Keratinocyte (primary cell): ENCODE measurements at regions not wholly inside any gene's neighbourhood (a gene's known extent, or its start where the extent isn't known, plus 50 kb on each side); places are given as distances from the start of the nearest gene placed in this dataset.

Experiments
- DNase-seq: peaks from one replicate; pipeline ENCODE4 v3.0.0-alpha.2; 2011; ENCODE audit warnings: low read depth, missing footprints, low spot score
- FAIRE-seq: peaks from 2 replicates; lab custom pipeline; 2011; peaks lifted over from hg19 to GRCh38; lab: Jason Lieb, UNC
- H2AFZ ChIP-seq: 2 replicates; pipeline ENCODE4 v1.6.0; 2012; ENCODE audit warnings: low read length, control low read depth, inconsistent platforms; ENCODE audit not compliant: control insufficient read depth
- H3K27ac ChIP-seq: 2 replicates; pipeline ENCODE4 v1.5.1; 2011; ENCODE audit warnings: low read length; ENCODE audit not compliant: control insufficient read depth, insufficient read depth
- H3K27me3 ChIP-seq: 3 replicates; pipeline ENCODE4 v1.6.0; 2011; ENCODE audit warnings: low read length; ENCODE audit not compliant: control insufficient read depth, insufficient read depth; ENCODE audit errors: extremely low read depth
- H3K36me3 ChIP-seq, 2 experiments: 2 replicates in 1 of 2; 3 replicates in 1 of 2; pipeline ENCODE4 v1.5.1; 2011; ENCODE audit warnings: low read length in 2 of 2, mild to moderate bottlenecking in 1 of 2; ENCODE audit not compliant: control insufficient read depth in 2 of 2, insufficient read depth in 2 of 2; ENCODE audit errors: extremely low read depth in 1 of 2
- H3K4me1 ChIP-seq: 3 replicates; pipeline ENCODE4 v1.5.1; 2011; ENCODE audit warnings: low read length; ENCODE audit not compliant: control insufficient read depth, insufficient read depth; ENCODE audit errors: extremely low read depth
- H3K4me2 ChIP-seq: 3 replicates; pipeline ENCODE4 v1.6.0; 2011; ENCODE audit warnings: low read depth, low read length; ENCODE audit not compliant: control insufficient read depth, insufficient read depth; ENCODE audit errors: extremely low read depth
- H3K4me3 ChIP-seq, 3 experiments: fragments of 200-600 bp in 1 of 3; sonication (generic) in 1 of 3; 2 replicates in 2 of 3; 3 replicates in 1 of 3; pipeline ENCODE4 v1.5.1; 2011 to 2016; ENCODE audit warnings: low read length in 3 of 3, mild to moderate bottlenecking in 3 of 3, control low read depth in 2 of 3, inconsistent platforms in 1 of 3, low read depth in 1 of 3, mixed read lengths in 1 of 3, mixed run types in 1 of 3, moderate library complexity in 1 of 3; ENCODE audit not compliant: control insufficient read depth in 2 of 3, insufficient read depth in 2 of 3; ENCODE audit errors: extremely low read depth in 1 of 3
- H3K79me2 ChIP-seq: 2 replicates; pipeline ENCODE4 v1.6.0; 2012; ENCODE audit warnings: low read length; ENCODE audit not compliant: control insufficient read depth, insufficient read depth
- H3K9ac ChIP-seq: 3 replicates; pipeline ENCODE4 v1.6.0; 2011; ENCODE audit warnings: low read length; ENCODE audit not compliant: control insufficient read depth, insufficient read depth; ENCODE audit errors: extremely low read depth
- H3K9me1 ChIP-seq: 3 replicates; pipeline ENCODE4 v1.6.0; 2011; ENCODE audit warnings: low read length; ENCODE audit not compliant: control insufficient read depth, insufficient read depth; ENCODE audit errors: extremely low read depth
- H3K9me3 ChIP-seq: 2 replicates; pipeline ENCODE4 v1.5.1; 2012; ENCODE audit warnings: low read depth, low read length; ENCODE audit not compliant: control insufficient read depth
- H4K20me1 ChIP-seq: 3 replicates; pipeline ENCODE4 v1.6.0; 2011; ENCODE audit warnings: low read length; ENCODE audit not compliant: control insufficient read depth, insufficient read depth; ENCODE audit errors: extremely low read depth
- EZH2 ChIP-seq: IDR thresholded peaks from one replicate; pipeline ENCODE4 v1.6.1; 2012; ENCODE audit warnings: inconsistent platforms, mild to moderate bottlenecking, low read length, moderate library complexity
- dilution Hi-C: fragments of 300-500 bp; cut with MboI; formaldehyde crosslinking; loops from one replicate; pipeline ENCODE4 v1.7.0; 2020; ENCODE audit warnings: low sequenced_read_pairs; ENCODE audit not compliant: extremely low pct_ligation_motif_present
- TF ChIP-seq, protein P1 (sequence below), 3 experiments: IDR thresholded peaks in 1 of 3; conservative IDR thresholded peaks in 1 of 3; optimal IDR thresholded peaks in 1 of 3; 2 replicates in 2 of 3; 3 replicates in 1 of 3; pipeline versions ENCODE3 to v1.5.1; 2011; ENCODE audit warnings: low read length in 3 of 3, mild to moderate bottlenecking in 3 of 3, moderate library complexity in 2 of 3, control low read depth in 1 of 3, inconsistent platforms in 1 of 3; ENCODE audit not compliant: insufficient read depth in 2 of 3; ENCODE audit errors: extremely low read depth in 1 of 3

DNA sequence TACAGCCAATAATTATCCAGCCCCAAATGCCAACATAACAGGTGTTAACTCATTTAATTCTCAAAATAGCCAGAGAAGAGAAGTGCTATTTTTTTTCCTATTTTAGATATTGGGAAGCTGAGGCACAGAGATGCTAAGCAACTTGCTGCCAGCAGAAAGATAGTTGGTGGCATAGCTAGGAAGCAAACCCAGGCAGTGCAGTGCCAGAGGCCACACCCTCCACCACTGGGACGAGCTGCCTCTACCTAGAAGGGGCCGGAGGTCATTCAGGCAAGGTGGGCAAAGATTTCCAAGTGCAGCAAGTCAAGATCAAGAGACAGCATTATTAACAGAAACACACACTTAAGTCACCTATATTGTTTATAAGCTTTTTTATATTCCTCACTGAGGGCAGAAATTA lies 654.1 kb downstream of the INHBA start:
- no peaks in the 10 kb centered on the region for H3K9me3 ChIP-seq
- H3K27me3 ChIP-seq = no peaks in the 10 kb centered on the region
- no peak overlapping the region for H3K4me3 ChIP-seq
- H2AFZ ChIP-seq = no peak overlapping the region
- no peak overlapping the region for H3K4me2 ChIP-seq
- peaks cover 9% of the 10 kb centered on the region for H3K4me1 ChIP-seq
- DNase-seq = no peak
- H3K9ac ChIP-seq = no peak overlapping the region
- TF ChIP-seq, protein P1, sequence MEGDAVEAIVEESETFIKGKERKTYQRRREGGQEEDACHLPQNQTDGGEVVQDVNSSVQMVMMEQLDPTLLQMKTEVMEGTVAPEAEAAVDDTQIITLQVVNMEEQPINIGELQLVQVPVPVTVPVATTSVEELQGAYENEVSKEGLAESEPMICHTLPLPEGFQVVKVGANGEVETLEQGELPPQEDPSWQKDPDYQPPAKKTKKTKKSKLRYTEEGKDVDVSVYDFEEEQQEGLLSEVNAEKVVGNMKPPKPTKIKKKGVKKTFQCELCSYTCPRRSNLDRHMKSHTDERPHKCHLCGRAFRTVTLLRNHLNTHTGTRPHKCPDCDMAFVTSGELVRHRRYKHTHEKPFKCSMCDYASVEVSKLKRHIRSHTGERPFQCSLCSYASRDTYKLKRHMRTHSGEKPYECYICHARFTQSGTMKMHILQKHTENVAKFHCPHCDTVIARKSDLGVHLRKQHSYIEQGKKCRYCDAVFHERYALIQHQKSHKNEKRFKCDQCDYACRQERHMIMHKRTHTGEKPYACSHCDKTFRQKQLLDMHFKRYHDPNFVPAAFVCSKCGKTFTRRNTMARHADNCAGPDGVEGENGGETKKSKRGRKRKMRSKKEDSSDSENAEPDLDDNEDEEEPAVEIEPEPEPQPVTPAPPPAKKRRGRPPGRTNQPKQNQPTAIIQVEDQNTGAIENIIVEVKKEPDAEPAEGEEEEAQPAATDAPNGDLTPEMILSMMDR (optimal IDR thresholded peaks at IDR 0.05 in 1 of 3, IDR thresholded peaks at IDR 0.05 in 1 of 3, conservative IDR thresholded peaks at IDR 0.05 in 1 of 3; ENCODE audit: extremely low read depth in 1 of 3, insufficient read depth in 2 of 3, low read length in 3 of 3) = no peak
- no peak for TF ChIP-seq EZH2
- no peaks in the 10 kb centered on the region for H3K36me3 ChIP-seq
- dilution Hi-C loops = no loop called here
- H3K9me1 ChIP-seq = no peaks in the 10 kb centered on the region
- H4K20me1 ChIP-seq = no peaks in the 10 kb centered on the region
- no peak for FAIRE-seq
- H3K27ac ChIP-seq = no peak overlapping the region
- no peaks in the 10 kb centered on the region for H3K79me2 ChIP-seq

- no peak overlapping the region for H3K4me2 ChIP-seq
- dilution Hi-C loops = no loop called here
- no peak for FAIRE-seq
Measured at GRCh38 chr7:41047789-41048191, 655.1 kb downstream of the INHBA start.

More at GRCh38 chr7:41047789-41048191, 655.1 kb downstream of the INHBA start:
- TF ChIP-seq, protein P1 (optimal IDR thresholded peaks at IDR 0.05 in 1 of 3, IDR thresholded peaks at IDR 0.05 in 1 of 3, conservative IDR thresholded peaks at IDR 0.05 in 1 of 3; ENCODE audit: extremely low read depth in 1 of 3, insufficient read depth in 2 of 3, low read length in 3 of 3) = no peak
- no peak for TF ChIP-seq EZH2
- Histone ChIP-seq H3K9me1 (no peaks in the 10 kb centered on the region), H3K27ac (no peak overlapping the region), H2AFZ (no peak overlapping the region), H3K79me2 (no peaks in the 10 kb centered on the region), H3K9me3 (no peaks in the 10 kb centered on the region), H4K20me1 (no peaks in the 10 kb centered on the region), H3K27me3 (no peaks in the 10 kb centered on the region), H3K4me3 (no peak overlapping the region), H3K4me1 (peaks cover 9% of the 10 kb centered on the region), H3K36me3 (no peaks in the 10 kb centered on the region), H3K9ac (no peak overlapping the region)
- DNase-seq = no peak
